ENCODE measurements at regions not wholly inside any gene's neighbourhood (a gene's known extent, or its start where the extent isn't known, plus 50 kb on each side); places are given as distances from the start of the nearest gene placed in this dataset.

GRCh38 chr10:47159361-47160260, 140.4 kb upstream of the GDF10 start:
- TF ChIP-seq CTCF (IDR thresholded peaks at IDR 0.05) (no peak), POLR2A (IDR thresholded peaks at IDR 0.05) (no peak)
